MM.1S (cell line): ENCODE measurements at regions not wholly inside any gene's neighbourhood (a gene's known extent, or its start where the extent isn't known, plus 50 kb on each side); places are given as distances from the start of the nearest gene placed in this dataset.
A peak's percentile ranks its signal among the peaks of the same experiment; 100 is the strongest.

Experiments
- DNase-seq: peaks from one replicate; pipeline ENCODE4 v3.0.0-alpha.2; 2015
- H2AFZ ChIP-seq: fragments of 300-600 bp; sonication (generic); 2 replicates; pipeline ENCODE4 v1.6.0; 2016; ENCODE audit warnings: antibody characterized with exemption, low read length
- H3F3A ChIP-seq: fragments of 300-600 bp; sonication (generic); 2 replicates; pipeline ENCODE4 v1.6.1; 2016; ENCODE audit warnings: mild to moderate bottlenecking, antibody characterized with exemption, low read length, moderate library complexity, mixed read lengths; ENCODE audit not compliant: insufficient read depth
- H3K27ac ChIP-seq: fragments of 300-600 bp; sonication (generic); 2 replicates; pipeline ENCODE4 v1.5.1; 2016; ENCODE audit warnings: mild to moderate bottlenecking, low read length
- H3K27me3 ChIP-seq: fragments of 300-600 bp; sonication (generic); replicated peaks from 2 replicates; pipeline ENCODE4 v1.6.0; 2016; ENCODE audit warnings: low read length; ENCODE audit not compliant: insufficient read depth
- H3K36me3 ChIP-seq: fragments of 300-600 bp; sonication (generic); replicated peaks from 2 replicates; pipeline ENCODE4 v1.6.1; 2016; ENCODE audit warnings: mild to moderate bottlenecking, low read length, mixed read lengths; ENCODE audit not compliant: insufficient read depth
- H3K4me1 ChIP-seq: fragments of 300-600 bp; sonication (generic); 2 replicates; pipeline ENCODE4 v1.6.1; 2016; ENCODE audit warnings: low read length, mixed read lengths
- H3K4me2 ChIP-seq: fragments of 300-600 bp; sonication (generic); 2 replicates; pipeline ENCODE4 v1.6.0; 2016; ENCODE audit warnings: low read depth, low read length
- H3K4me3 ChIP-seq: fragments of 300-600 bp; sonication (generic); 2 replicates; pipeline ENCODE4 v1.5.1; 2016; ENCODE audit warnings: low read length, mixed read lengths
- H3K79me2 ChIP-seq: fragments of 300-600 bp; sonication (generic); 2 replicates; pipeline ENCODE4 v1.6.1; 2016; ENCODE audit warnings: mixed run types, low read length, mixed read lengths
- H3K9ac ChIP-seq: fragments of 300-600 bp; sonication (generic); 2 replicates; pipeline ENCODE4 v1.6.1; 2016; ENCODE audit warnings: low read length, mixed read lengths
- H3K9me2 ChIP-seq: fragments of 300-600 bp; sonication (generic); replicated peaks from 2 replicates; pipeline ENCODE4 v1.6.1; 2016; ENCODE audit warnings: mild to moderate bottlenecking, low read length, mixed read lengths; ENCODE audit not compliant: insufficient read depth
- H3K9me3 ChIP-seq: fragments of 300-600 bp; sonication (generic); replicated peaks from 2 replicates; pipeline ENCODE4 v1.6.1; 2016; ENCODE audit warnings: mild to moderate bottlenecking, low read length, mixed read lengths; ENCODE audit not compliant: insufficient read depth
- H4K20me1 ChIP-seq: fragments of 300-600 bp; sonication (generic); 2 replicates; pipeline ENCODE4 v1.6.1; 2016; ENCODE audit warnings: mild to moderate bottlenecking, low read length, moderate library complexity, mixed read lengths; ENCODE audit not compliant: insufficient read depth
- CTCF ChIP-seq: fragments of 300-600 bp; sonication (generic); IDR thresholded peaks from 2 replicates; pipeline ENCODE4 v1.5.1; 2016; ENCODE audit warnings: antibody characterized with exemption, low read length, mixed read lengths
- EZH2 ChIP-seq: fragments of 300-600 bp; sonication (generic); optimal IDR thresholded peaks from 2 replicates; pipeline ENCODE3; 2017; ENCODE audit warnings: low read depth, mild to moderate bottlenecking, antibody characterized with exemption, low read length, mixed read lengths
- EZH2phosphoT487 ChIP-seq: fragments of 300-600 bp; sonication (generic); IDR thresholded peaks from 2 replicates; pipeline ENCODE4 v1.6.1; 2018; ENCODE audit warnings: antibody characterized with exemption, low read length

DNA sequence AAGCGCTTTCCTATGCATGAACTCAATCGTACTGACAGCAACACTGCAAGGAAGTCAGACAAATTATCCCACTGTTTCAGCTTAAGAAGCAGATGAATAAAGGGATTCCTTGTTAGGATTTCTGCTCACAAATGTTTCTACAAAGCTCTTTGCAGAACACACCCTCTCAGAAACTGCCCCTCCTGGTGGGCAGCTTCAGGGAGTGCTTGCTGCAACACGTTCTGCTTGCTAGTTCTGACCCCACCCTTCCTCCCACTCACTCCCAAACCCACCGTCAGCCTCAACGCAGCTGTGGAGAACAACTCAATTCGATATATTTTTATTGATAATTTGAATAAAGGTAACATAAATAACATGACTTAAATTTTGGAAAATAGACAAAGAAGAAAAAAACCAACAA is 250.8 kb upstream of the PRDM1 start:
- Histone ChIP-seq H3K27ac (no peak overlapping the region), H3K4me2 (no peak overlapping the region), H3K9me2 (no peaks in the 10 kb centered on the region), H3K27me3 (no peaks in the 10 kb centered on the region), H3K36me3 (no peaks in the 10 kb centered on the region), H3K9ac (no peak overlapping the region), H3K79me2 (no peaks in the 10 kb centered on the region), H3K4me1 (no peaks in the 10 kb centered on the region), H3F3A (no peaks in the 10 kb centered on the region), H4K20me1 (no peaks in the 10 kb centered on the region), H3K9me3 (no peaks in the 10 kb centered on the region), H3K4me3 (no peak overlapping the region), H2AFZ (no peak overlapping the region)
- peak; percentile 26 for TF ChIP-seq CTCF
- no peak for TF ChIP-seq EZH2
- no peak for TF ChIP-seq EZH2phosphoT487
- DNase-seq: no peak

GRCh38 chr6:105833959-105834947 is 251.9 kb upstream of the PRDM1 start:
- Histone ChIP-seq H3K79me2 (no peaks in the 10 kb centered on the region), H3K27ac (no peak overlapping the region), H3K4me2 (no peak overlapping the region), H3K36me3 (no peaks in the 10 kb centered on the region), H3K4me1 (no peaks in the 10 kb centered on the region), H3F3A (no peaks in the 10 kb centered on the region), H2AFZ (no peak overlapping the region), H3K4me3 (no peak overlapping the region), H3K9me2 (no peaks in the 10 kb centered on the region), H3K9me3 (no peaks in the 10 kb centered on the region), H4K20me1 (no peaks in the 10 kb centered on the region), H3K27me3 (no peaks in the 10 kb centered on the region), H3K9ac (no peak overlapping the region)
- DNase-seq: no peak
- TF ChIP-seq EZH2phosphoT487 (no peak), CTCF (no peak), EZH2 (no peak)

- H3F3A ChIP-seq: no peaks in the 10 kb centered on the region
- no peak overlapping the region for H2AFZ ChIP-seq
- TF ChIP-seq CTCF: no peak
- no peak for TF ChIP-seq EZH2
- TF ChIP-seq EZH2phosphoT487: no peak
- H3K27ac ChIP-seq: no peak overlapping the region
- H3K27me3 ChIP-seq: no peaks in the 10 kb centered on the region
- H3K4me2 ChIP-seq: no peak overlapping the region
- no peaks in the 10 kb centered on the region for H3K79me2 ChIP-seq
- no peaks in the 10 kb centered on the region for H3K9me2 ChIP-seq
- H4K20me1 ChIP-seq: no peaks in the 10 kb centered on the region
- no peak overlapping the region for H3K4me3 ChIP-seq
- no peak for DNase-seq
- no peak overlapping the region for H3K9ac ChIP-seq
- H3K4me1 ChIP-seq: no peaks in the 10 kb centered on the region
- H3K9me3 ChIP-seq: no peaks in the 10 kb centered on the region
- H3K36me3 ChIP-seq: no peaks in the 10 kb centered on the region
These were observed 253.8 kb upstream of the PRDM1 start for GRCh38 chr6:105832313-105832761.
